Duodenal mucosa (tissue), 2 donors: ENCODE measurements at regions not wholly inside any gene's neighbourhood (a gene's known extent, or its start where the extent isn't known, plus 50 kb on each side); places are given as distances from the start of the nearest gene placed in this dataset.

Experiments used
- H3K27ac ChIP-seq: one replicate; pipeline ENCODE4 v1.7.0; 2013; ENCODE audit warnings: low read depth, low read length
- H3K27me3 ChIP-seq, 2 donors: one replicate each; pipeline ENCODE4 v1.7.0; 2013; ENCODE audit warnings: low read length in 2 of 2, control low read depth in 1 of 2; ENCODE audit not compliant: insufficient read depth in 2 of 2, control insufficient read depth in 1 of 2
- H3K36me3 ChIP-seq, 2 donors: one replicate each; pipeline ENCODE4 v1.7.0; 2013; ENCODE audit warnings: low read length in 2 of 2, control low read depth in 1 of 2; ENCODE audit not compliant: insufficient read depth in 2 of 2, control insufficient read depth in 1 of 2
- H3K4me1 ChIP-seq, 2 donors: one replicate each; pipeline ENCODE4 v1.7.0; 2013; ENCODE audit warnings: low read length in 2 of 2, control low read depth in 1 of 2; ENCODE audit not compliant: insufficient read depth in 2 of 2, control insufficient read depth in 1 of 2
- H3K4me3 ChIP-seq, 2 donors: one replicate each; pipeline ENCODE4 v1.7.0; 2013; ENCODE audit warnings: low read length in 2 of 2, low read depth in 1 of 2
- H3K9ac ChIP-seq, 2 donors: one replicate each; pipeline ENCODE4 v1.7.0; 2013; ENCODE audit warnings: low read length in 2 of 2, low read depth in 1 of 2
- H3K9me3 ChIP-seq, 2 donors: one replicate each; pipeline ENCODE4 v1.7.0; 2013; ENCODE audit warnings: low read length in 2 of 2, control low read depth in 1 of 2; ENCODE audit not compliant: control insufficient read depth in 1 of 2

DNA sequence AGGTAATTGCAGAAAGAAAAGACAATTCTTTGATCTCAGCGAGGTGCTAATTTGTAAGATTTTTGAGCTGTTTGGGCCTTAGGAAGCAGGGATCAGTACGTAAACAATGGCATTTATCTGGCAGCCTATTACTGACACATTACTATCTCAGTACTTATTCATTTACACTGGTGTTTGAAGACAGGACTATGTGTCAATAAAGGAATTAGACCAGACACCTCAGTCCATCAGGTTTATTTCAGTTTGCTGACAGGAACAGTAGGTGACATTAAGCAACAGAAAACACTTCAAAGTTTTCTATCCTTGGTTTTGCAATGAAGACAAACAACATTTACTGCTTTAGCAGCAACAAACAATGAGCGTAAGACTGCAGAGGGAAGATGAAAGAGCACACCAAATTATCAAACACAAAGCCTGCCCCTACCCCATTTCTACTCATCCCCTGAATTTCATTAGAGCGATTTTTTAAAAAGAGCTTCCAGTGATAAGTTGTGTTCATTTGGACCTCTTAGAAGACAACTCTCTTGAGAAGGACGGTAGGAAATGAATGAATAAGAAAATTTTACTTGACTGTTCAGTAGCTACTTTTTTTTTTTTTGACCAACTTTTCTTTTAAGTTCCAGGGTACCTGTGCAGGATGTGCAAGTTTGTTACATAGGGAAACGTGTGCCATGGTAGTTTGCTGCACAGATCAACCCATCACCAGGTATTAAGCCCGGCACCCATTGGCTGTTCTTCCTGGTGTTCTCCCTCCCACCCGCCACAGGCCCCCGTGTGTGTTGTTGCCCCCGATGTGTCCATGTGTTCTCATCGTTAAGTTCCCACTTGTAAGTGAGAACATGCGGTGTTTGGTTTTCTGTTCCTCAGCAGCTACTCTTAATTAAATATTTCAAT, 138.8 kb downstream of the DKK1 start:
- Histone ChIP-seq H3K4me3 (no peak overlapping the region), H3K9ac (no peak overlapping the region)

DNA sequence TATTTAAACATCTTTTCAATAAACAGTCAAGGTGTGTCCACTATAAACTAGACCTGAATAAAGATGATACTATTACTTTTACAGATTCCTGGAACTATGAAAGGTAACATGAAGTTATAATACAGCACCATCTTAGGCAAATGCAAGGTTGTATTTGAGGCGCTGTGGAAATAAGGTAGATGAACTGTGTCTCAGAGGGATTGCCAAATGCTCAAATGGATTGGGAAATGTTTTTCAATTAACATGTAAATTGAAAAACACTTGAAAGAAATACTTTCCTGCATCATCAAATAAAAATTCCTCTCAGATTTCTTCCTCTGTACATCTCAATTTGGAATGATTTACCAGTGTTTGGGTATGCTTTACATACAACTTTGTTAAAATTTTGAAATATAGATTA, 139.4 kb downstream of the DKK1 start:
- Histone ChIP-seq H3K9me3 (no peaks in the 10 kb centered on the region), H3K27me3 (peaks cover 0 to 2% of the 10 kb centered on the region in 2 donors), H3K9ac (no peak overlapping the region), H3K4me1 (no peaks in the 10 kb centered on the region), H3K27ac (no peak overlapping the region), H3K36me3 (no peaks in the 10 kb centered on the region), H3K4me3 (no peak overlapping the region)

More for the DNA sequence above, 138.8 kb downstream of the DKK1 start:
- no peak overlapping the region for H3K27ac ChIP-seq
- peaks cover 0 to 2% of the 10 kb centered on the region in 2 donors for H3K27me3 ChIP-seq
- H3K4me1 ChIP-seq: no peaks in the 10 kb centered on the region
- no peaks in the 10 kb centered on the region for H3K9me3 ChIP-seq
- no peaks in the 10 kb centered on the region for H3K36me3 ChIP-seq

DNA sequence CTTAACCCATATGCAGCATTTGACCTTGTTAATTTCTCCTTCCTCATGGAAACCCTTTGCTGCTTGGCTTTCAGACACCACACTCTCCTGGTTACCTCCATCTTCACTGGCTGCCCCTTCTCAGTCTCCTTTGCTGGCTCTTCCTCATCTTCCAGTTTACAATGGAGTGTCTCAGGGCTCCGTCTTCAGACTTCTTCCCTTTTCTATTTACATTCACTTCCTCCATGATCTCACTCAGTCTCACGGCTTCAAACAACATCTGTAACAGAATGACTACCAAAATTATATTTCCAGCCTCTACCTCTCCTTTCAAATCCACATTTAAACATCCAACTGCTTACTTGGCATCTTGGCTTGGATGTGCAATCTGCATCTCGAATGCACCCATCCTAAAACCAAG, 140.4 kb downstream of the DKK1 start:
- Histone ChIP-seq H3K4me3 (no peak overlapping the region), H3K9ac (no peak overlapping the region), H3K27me3 (peaks cover 0 to 2% of the 10 kb centered on the region in 2 donors), H3K9me3 (no peaks in the 10 kb centered on the region), H3K27ac (no peak overlapping the region), H3K4me1 (no peaks in the 10 kb centered on the region), H3K36me3 (no peaks in the 10 kb centered on the region)

DNA sequence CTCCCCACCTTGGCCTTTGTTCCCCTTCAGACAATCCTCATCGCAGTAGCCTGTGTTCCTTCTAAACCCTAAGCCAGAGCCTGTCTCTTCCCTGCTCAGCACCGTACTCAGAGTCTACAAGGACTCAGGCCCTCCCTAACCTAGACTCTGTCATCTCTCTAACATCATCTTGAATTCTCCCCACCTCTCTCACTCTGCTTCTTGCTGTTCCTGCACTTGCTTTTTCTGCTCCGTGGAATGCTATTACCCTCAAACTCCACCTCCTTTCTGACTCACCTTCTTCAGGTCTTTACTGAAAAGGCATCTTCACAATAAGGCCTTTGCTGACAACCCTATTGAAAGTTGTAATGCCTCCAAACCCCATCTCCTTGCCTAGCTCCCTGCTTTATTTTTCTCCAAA, 141.0 kb downstream of the DKK1 start:
- Histone ChIP-seq H3K4me3 (no peak overlapping the region), H3K27me3 (peaks cover 0 to 2% of the 10 kb centered on the region in 2 donors), H3K9me3 (no peaks in the 10 kb centered on the region), H3K27ac (no peak overlapping the region), H3K9ac (no peak overlapping the region), H3K36me3 (no peaks in the 10 kb centered on the region), H3K4me1 (no peaks in the 10 kb centered on the region)

GRCh38 chr10:52459097-52459496, 145.0 kb downstream of the DKK1 start:
- Histone ChIP-seq H3K36me3 (no peaks in the 10 kb centered on the region), H3K4me1 (no peaks in the 10 kb centered on the region), H3K27me3 (peaks cover 0 to 1% of the 10 kb centered on the region in 2 donors), H3K9me3 (no peaks in the 10 kb centered on the region), H3K27ac (no peak overlapping the region), H3K4me3 (no peak overlapping the region), H3K9ac (no peak overlapping the region)

DNA sequence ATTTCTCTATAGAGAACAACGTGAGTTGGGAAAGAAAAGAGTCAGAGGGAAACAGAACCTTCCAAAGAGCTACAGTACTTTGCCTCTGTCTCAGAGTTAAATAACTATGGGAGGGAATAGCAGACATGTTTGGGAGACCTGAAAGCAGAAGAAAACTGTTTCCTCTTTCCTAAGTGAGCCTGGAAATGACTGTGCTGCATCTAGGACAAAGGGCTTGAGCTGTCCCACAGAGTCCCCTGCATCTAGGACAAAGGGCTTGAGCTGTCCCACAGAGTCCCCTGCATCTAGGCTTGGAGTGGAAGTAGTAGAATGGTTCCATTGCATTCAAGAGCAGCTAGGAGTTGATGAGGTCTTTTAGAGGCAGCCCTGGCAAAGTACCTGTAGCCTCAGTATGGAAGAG, 149.7 kb downstream of the DKK1 start:
- H3K27me3 ChIP-seq: no peaks in the 10 kb centered on the region
- H3K27ac ChIP-seq: no peak overlapping the region
- no peaks in the 10 kb centered on the region for H3K4me1 ChIP-seq
- no peaks in the 10 kb centered on the region for H3K36me3 ChIP-seq
- no peak overlapping the region for H3K9ac ChIP-seq
- H3K4me3 ChIP-seq: no peak overlapping the region
- H3K9me3 ChIP-seq: no peaks in the 10 kb centered on the region

GRCh38 chr10:52464368-52465124, 150.5 kb downstream of the DKK1 start:
- no peak overlapping the region for H3K4me3 ChIP-seq
- no peak overlapping the region for H3K9ac ChIP-seq
- no peak overlapping the region for H3K27ac ChIP-seq
- H3K9me3 ChIP-seq: no peaks in the 10 kb centered on the region
- no peaks in the 10 kb centered on the region for H3K4me1 ChIP-seq
- no peaks in the 10 kb centered on the region for H3K36me3 ChIP-seq
- no peaks in the 10 kb centered on the region for H3K27me3 ChIP-seq

DNA sequence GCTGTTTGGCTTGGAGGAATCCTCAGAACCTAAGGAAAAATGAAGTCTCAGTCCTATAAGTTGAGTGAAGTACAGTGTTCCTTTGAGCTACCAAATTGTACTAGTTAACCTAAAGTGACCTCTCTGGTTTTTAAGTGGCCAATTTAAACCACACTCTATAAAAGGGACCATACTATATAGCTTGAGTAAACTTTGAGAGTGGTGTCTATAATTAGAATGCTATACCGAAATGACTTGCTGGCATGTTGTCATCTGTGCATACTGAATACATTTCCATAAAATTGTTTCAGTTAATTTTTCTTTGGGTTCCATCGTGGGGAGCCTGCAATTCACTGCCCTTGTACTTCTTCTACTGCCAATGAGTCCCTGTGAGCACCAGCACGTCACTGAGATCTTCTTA, 151.1 kb downstream of the DKK1 start:
- H3K36me3 ChIP-seq: no peaks in the 10 kb centered on the region
- H3K27me3 ChIP-seq: no peaks in the 10 kb centered on the region
- H3K9ac ChIP-seq: no peak overlapping the region
- no peak overlapping the region for H3K4me3 ChIP-seq
- no peaks in the 10 kb centered on the region for H3K9me3 ChIP-seq
- no peaks in the 10 kb centered on the region for H3K4me1 ChIP-seq
- H3K27ac ChIP-seq: no peak overlapping the region

- no peaks in the 10 kb centered on the region for H3K36me3 ChIP-seq
- no peaks in the 10 kb centered on the region for H3K27me3 ChIP-seq
- H3K4me1 ChIP-seq: no peaks in the 10 kb centered on the region
- no peak overlapping the region for H3K4me3 ChIP-seq
- H3K27ac ChIP-seq: no peak overlapping the region
- no peak overlapping the region for H3K9ac ChIP-seq
- H3K9me3 ChIP-seq: no peaks in the 10 kb centered on the region
Observed at GRCh38 chr10:52466464-52466863, 152.4 kb downstream of the DKK1 start.

GRCh38 chr10:52469970-52470705, 156.1 kb downstream of the DKK1 start:
- H3K9me3 ChIP-seq: no peaks in the 10 kb centered on the region
- H3K27ac ChIP-seq: no peak overlapping the region
- no peaks in the 10 kb centered on the region for H3K27me3 ChIP-seq
- H3K9ac ChIP-seq: no peak overlapping the region
- H3K4me3 ChIP-seq: no peak overlapping the region
- H3K36me3 ChIP-seq: no peaks in the 10 kb centered on the region
- no peaks in the 10 kb centered on the region for H3K4me1 ChIP-seq
